Upper lobe of left lung (tissue), 4 donors: ENCODE measurements at regions not wholly inside any gene's neighbourhood (a gene's known extent, or its start where the extent isn't known, plus 50 kb on each side); places are given as distances from the start of the nearest gene placed in this dataset.

Experiments used
- EP300 ChIP-seq, 4 donors: sonication (generic); formaldehyde crosslinking; IDR thresholded peaks; one replicate each; pipeline ENCODE4 v1.5.1; 2017; ENCODE audit warnings: antibody characterized with exemption in 4 of 4, control low read depth in 2 of 4
- TF ChIP-seq, protein P1 (sequence below), 6 experiments: fragments of 450-650 bp in 4 of 6; fragments of 200-600 bp in 2 of 6; sonication (generic) in 2 of 6; IDR thresholded peaks; one replicate each; pipeline ENCODE4 v1.5.1; 2016 to 2019; ENCODE audit warnings: antibody characterized with exemption in 6 of 6

DNA sequence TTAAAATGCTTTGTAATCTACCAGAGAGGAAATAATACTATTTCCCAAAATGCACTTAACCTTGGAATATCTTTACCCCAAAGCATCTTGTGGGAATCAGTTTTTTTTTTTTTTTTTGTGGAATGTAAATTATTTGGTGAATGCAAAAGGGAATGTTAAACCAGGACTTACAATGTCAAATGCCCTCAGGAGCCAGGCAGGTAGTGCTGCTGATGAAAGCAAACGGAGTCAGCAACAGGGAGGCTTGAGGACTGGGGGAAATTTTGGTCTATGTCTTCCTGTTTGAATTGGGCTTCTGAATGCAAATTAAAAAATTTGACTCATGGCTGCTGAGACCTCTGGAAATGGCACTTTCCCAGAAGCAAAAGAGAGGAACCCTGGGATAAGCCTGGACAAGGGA, 96.5 kb upstream of the NLRP1 start:
- no peak for TF ChIP-seq EP300 (IDR thresholded peaks at IDR 0.05)
- TF ChIP-seq, protein P1, sequence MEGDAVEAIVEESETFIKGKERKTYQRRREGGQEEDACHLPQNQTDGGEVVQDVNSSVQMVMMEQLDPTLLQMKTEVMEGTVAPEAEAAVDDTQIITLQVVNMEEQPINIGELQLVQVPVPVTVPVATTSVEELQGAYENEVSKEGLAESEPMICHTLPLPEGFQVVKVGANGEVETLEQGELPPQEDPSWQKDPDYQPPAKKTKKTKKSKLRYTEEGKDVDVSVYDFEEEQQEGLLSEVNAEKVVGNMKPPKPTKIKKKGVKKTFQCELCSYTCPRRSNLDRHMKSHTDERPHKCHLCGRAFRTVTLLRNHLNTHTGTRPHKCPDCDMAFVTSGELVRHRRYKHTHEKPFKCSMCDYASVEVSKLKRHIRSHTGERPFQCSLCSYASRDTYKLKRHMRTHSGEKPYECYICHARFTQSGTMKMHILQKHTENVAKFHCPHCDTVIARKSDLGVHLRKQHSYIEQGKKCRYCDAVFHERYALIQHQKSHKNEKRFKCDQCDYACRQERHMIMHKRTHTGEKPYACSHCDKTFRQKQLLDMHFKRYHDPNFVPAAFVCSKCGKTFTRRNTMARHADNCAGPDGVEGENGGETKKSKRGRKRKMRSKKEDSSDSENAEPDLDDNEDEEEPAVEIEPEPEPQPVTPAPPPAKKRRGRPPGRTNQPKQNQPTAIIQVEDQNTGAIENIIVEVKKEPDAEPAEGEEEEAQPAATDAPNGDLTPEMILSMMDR (IDR thresholded peaks at IDR 0.05), result no peak
